Esophagus squamous epithelium (tissue), 5 donors: ENCODE measurements at regions not wholly inside any gene's neighbourhood (a gene's known extent, or its start where the extent isn't known, plus 50 kb on each side); places are given as distances from the start of the nearest gene placed in this dataset.

Experiments used
- DNase-seq: peaks from one replicate; lab custom pipeline; 2025; lab: John Stamatoyannopoulos, UW
- H3K27ac ChIP-seq, 4 donors: fragments of 200-600 bp; sonication (generic); one replicate each; pipeline ENCODE4 v1.5.1; 2016 to 2019; ENCODE audit warnings: mild to moderate bottlenecking in 1 of 4
- H3K27me3 ChIP-seq, 4 donors: fragments of 200-600 bp; sonication (generic); 1 replicate in 3 of 4; 2 replicates in 1 of 4; pipeline versions ENCODE4 v1.5.1 to v1.6.0; 2017 to 2021; ENCODE audit warnings: antibody characterized with exemption in 1 of 4
- H3K36me3 ChIP-seq, 3 donors: fragments of 200-600 bp; sonication (generic); one replicate each; pipeline ENCODE4 v1.5.1; 2016 to 2019
- H3K4me1 ChIP-seq, 3 donors: fragments of 200-600 bp; sonication (generic); one replicate each; pipeline ENCODE4 v1.5.1; 2017 to 2019
- H3K4me3 ChIP-seq, 4 donors: fragments of 200-600 bp; sonication (generic); 1 replicate in 3 of 4; 2 replicates in 1 of 4; pipeline ENCODE4 v1.5.1; 2016 to 2019; ENCODE audit warnings: mild to moderate bottlenecking in 2 of 4, moderate library complexity in 1 of 4
- H3K9me3 ChIP-seq, 3 donors: fragments of 200-600 bp; sonication (generic); one replicate each; pipeline ENCODE4 v1.5.1; 2016 to 2019
- POLR2A ChIP-seq, 4 donors: fragments of 450-650 bp; IDR thresholded peaks; one replicate each; pipeline ENCODE4 v1.6.1; 2017; ENCODE audit warnings: antibody characterized with exemption in 4 of 4, mild to moderate bottlenecking in 4 of 4, moderate library complexity in 3 of 4
- WGBS, 2 donors: methylation state at CpG; one replicate each; pipeline ENCODE4 v1.1.5; 2018; 5-methylcytosine and 5-hydroxymethylcytosine counted together
- intact Hi-C: fragments of 100-400 bp; cut with DNase I; formaldehyde crosslinking; loops from one replicate; pipeline ENCODE4 v1.15.0; 2022
- TF ChIP-seq, protein P1 (sequence below), 6 experiments: fragments of 450-650 bp in 4 of 6; fragments of 200-600 bp in 2 of 6; sonication (generic) in 2 of 6; IDR thresholded peaks; one replicate each; pipeline ENCODE4 v1.5.1; 2016 to 2019; ENCODE audit warnings: antibody characterized with exemption in 6 of 6, mild to moderate bottlenecking in 4 of 6, moderate library complexity in 4 of 6
- donor health status: DM: yes; HTN: yes; CAD: no.

DNA sequence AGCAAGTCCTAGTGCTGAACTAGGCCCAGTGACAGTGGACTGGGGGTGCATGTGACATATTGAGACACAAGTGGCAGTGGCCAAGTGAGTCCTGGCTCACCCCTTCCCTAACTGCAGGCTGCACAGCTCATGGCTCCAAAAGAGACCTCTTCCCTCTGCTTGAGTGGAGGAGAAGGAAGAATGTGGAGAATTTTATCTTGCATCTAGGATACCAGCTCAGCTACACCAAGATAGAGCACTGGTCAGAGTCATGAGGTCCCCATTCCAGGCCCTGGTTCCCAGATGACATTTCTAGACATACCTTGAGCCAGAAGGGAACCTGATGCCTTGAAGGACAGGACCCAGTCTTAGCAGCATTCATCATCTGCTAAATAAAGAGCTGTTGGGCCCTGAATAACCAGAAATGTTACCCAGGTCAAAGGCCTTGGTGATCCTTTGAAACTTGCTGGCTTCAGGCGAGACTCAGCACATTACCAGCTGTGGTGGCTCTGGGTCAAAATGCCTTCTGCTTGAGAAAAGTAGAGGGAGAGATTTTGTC lies 114.5 kb downstream of the CDC14C start:
- DNase-seq, result no peak
- TF ChIP-seq, protein P1, sequence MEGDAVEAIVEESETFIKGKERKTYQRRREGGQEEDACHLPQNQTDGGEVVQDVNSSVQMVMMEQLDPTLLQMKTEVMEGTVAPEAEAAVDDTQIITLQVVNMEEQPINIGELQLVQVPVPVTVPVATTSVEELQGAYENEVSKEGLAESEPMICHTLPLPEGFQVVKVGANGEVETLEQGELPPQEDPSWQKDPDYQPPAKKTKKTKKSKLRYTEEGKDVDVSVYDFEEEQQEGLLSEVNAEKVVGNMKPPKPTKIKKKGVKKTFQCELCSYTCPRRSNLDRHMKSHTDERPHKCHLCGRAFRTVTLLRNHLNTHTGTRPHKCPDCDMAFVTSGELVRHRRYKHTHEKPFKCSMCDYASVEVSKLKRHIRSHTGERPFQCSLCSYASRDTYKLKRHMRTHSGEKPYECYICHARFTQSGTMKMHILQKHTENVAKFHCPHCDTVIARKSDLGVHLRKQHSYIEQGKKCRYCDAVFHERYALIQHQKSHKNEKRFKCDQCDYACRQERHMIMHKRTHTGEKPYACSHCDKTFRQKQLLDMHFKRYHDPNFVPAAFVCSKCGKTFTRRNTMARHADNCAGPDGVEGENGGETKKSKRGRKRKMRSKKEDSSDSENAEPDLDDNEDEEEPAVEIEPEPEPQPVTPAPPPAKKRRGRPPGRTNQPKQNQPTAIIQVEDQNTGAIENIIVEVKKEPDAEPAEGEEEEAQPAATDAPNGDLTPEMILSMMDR (IDR thresholded peaks at IDR 0.05), result no peak
- TF ChIP-seq POLR2A (IDR thresholded peaks at IDR 0.05), result no peak

DNA sequence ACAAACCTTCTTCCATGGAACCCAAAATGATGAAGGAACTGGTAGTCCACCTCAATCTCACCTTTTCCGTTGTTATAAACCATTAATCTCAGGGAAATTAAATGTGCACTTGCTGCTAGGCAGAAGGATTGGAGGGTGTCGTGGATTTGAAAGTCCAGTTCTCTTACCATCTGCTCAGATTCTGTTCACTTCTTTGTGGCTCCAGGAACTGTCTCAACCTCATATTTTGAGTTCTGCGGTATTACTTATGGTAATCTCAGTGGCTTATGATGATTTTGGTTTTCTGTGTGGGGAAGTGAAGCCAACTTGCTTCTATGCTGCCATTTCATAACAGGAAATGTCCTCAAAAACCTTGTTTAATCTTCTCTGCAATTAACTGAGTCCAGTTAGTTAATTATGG lies 136.4 kb downstream of the CDC14C start:
- 74 to 95% methylated on average over 3 of the region's 3 CpGs for whole genome bisulfite sequencing, 2 donors
- Histone ChIP-seq H3K27ac (no peak overlapping the region), H3K4me1 (no peaks in the 10 kb centered on the region), H3K36me3 (no peaks in the 10 kb centered on the region), H3K27me3 (no peaks in the 10 kb centered on the region), H3K4me3 (no peak overlapping the region), H3K9me3 (no peaks in the 10 kb centered on the region)
- DNase-seq, result no peak
- TF ChIP-seq POLR2A (IDR thresholded peaks at IDR 0.05), result no peak
- TF ChIP-seq, protein P1 (IDR thresholded peaks at IDR 0.05), result no peak
- intact Hi-C loops, result no loop called here

More for the DNA sequence above, 114.5 kb downstream of the CDC14C start:
- H3K9me3 ChIP-seq, result no peaks in the 10 kb centered on the region
- H3K27ac ChIP-seq, result no peak overlapping the region
- no peak overlapping the region for H3K4me3 ChIP-seq
- intact Hi-C loops, result no loop called here
- WGBS, 2 donors, result no CpG with 5 or more reads among the region's 1 CpG
- H3K4me1 ChIP-seq, result no peaks in the 10 kb centered on the region
- no peaks in the 10 kb centered on the region for H3K36me3 ChIP-seq
- no peaks in the 10 kb centered on the region for H3K27me3 ChIP-seq

DNA sequence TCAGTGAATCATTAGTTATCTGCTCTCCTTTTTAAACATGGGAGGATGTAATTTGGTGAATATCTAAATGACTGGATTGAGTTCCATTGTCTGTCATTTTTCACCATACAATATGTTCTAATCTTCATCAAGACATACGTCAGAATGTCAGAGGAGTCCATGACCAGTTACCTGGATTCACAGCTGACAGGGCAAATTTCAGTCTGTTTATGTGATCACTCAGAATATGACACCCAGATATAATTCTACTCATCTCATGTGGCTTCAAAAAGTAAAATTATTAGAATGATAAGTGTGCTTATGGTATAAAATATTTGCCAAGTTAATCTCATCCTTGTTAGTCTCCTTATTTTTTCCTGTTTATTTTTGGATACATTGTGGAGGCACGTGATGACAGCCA lies 150.2 kb downstream of the CDC14C start:
- no peaks in the 10 kb centered on the region for H3K4me1 ChIP-seq
- no peaks in the 10 kb centered on the region for H3K27me3 ChIP-seq
- TF ChIP-seq, protein P1 (IDR thresholded peaks at IDR 0.05), result no peak
- no peak for TF ChIP-seq POLR2A (IDR thresholded peaks at IDR 0.05)
- H3K9me3 ChIP-seq, result no peaks in the 10 kb centered on the region
- DNase-seq, result no peak
- intact Hi-C loops, result no loop called here
- H3K27ac ChIP-seq, result no peak overlapping the region
- no peak overlapping the region for H3K4me3 ChIP-seq
- WGBS, 2 donors, result 42 to 44% methylated on average over 2 of the region's 2 CpGs
- no peaks in the 10 kb centered on the region for H3K36me3 ChIP-seq

DNA sequence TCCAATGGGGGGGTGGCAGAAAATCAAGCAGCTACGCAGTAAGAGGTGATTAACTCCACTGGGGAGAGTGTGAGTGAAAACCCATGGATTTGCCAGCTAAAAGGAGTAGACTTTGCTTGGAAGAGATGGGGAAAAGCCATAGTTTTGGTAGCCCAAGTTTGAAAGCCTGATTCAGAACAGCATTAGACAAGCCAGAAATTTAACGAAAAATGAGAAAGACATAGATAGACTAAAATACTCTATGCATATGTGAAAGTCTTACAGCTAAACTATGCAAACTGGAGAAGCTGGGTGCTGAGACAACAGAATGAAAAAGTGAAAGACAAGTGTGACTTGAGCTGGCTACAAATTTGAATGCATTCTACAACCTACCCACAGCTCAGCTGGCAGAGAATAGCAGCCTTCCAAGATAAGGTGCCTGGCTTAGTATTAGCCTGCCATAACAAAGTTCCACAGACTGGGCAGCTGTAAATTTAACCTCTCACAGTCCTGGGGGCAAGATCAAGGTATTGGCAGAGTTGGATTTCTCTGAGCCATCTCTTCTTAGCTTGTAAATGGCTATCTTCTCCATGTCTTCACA lies 156.6 kb downstream of the CDC14C start:
- H3K9me3 ChIP-seq, result no peaks in the 10 kb centered on the region
- no peaks in the 10 kb centered on the region for H3K36me3 ChIP-seq
- no peak for TF ChIP-seq POLR2A (IDR thresholded peaks at IDR 0.05)
- TF ChIP-seq, protein P1 (IDR thresholded peaks at IDR 0.05), result no peak
- intact Hi-C loops, result no loop called here
- no peak for DNase-seq
- no peaks in the 10 kb centered on the region for H3K27me3 ChIP-seq
- H3K4me3 ChIP-seq, result no peak overlapping the region
- H3K27ac ChIP-seq, result no peak overlapping the region
- no peaks in the 10 kb centered on the region for H3K4me1 ChIP-seq
- 65 to 74% methylated on average over 2 of the region's 2 CpGs for WGBS, 2 donors

DNA sequence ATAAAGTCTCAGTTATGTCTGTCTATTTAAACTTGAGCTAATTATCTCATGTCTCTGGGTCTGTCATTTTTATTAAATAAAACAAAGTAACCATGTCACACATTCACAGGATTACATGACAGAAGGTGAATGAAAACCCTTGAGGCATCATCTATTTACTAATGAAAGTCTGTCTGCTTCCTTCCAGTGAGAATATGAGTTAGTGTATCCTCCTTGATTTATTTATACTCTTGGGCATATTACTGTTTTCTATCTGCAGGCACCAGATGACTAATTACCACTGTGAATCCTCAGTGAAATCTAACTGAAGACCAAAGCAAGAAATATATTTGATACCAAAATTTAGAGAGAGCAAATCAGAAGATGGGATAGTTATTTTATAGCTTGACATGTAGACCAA lies 163.7 kb downstream of the CDC14C start:
- intact Hi-C loops, result no loop called here

More for the DNA sequence above, 163.7 kb downstream of the CDC14C start:
- TF ChIP-seq POLR2A (IDR thresholded peaks at IDR 0.05), result no peak
- TF ChIP-seq, protein P1 (IDR thresholded peaks at IDR 0.05), result no peak
- H3K9me3 ChIP-seq, result no peaks in the 10 kb centered on the region
- DNase-seq, result no peak
- no peak overlapping the region for H3K4me3 ChIP-seq
- H3K36me3 ChIP-seq, result no peaks in the 10 kb centered on the region
- no peaks in the 10 kb centered on the region for H3K27me3 ChIP-seq
- no peak overlapping the region for H3K27ac ChIP-seq
- no peaks in the 10 kb centered on the region for H3K4me1 ChIP-seq
